H1 (cell line): ENCODE measurements at regions not wholly inside any gene's neighbourhood (a gene's known extent, or its start where the extent isn't known, plus 50 kb on each side); places are given as distances from the start of the nearest gene placed in this dataset.

Source experiments
- CTCF ChIA-PET: fragments of 300-600 bp; sonication (Branson Sonifier 250); formaldehyde crosslinking; loops from one replicate; lab custom pipeline; 2021; ENCODE audit not compliant: partially characterized antibody; lab: Charles Lee
- POLR2A ChIA-PET: fragments of 300-600 bp; sonication (Branson Sonifier 250); formaldehyde crosslinking; loops from one replicate; lab custom pipeline; 2021; ENCODE audit warnings: inconsistent platforms; ENCODE audit not compliant: partially characterized antibody; lab: Charles Lee
- DNase-seq, 2 experiments: peaks; one replicate each; pipeline versions ENCODE4 v3.0.0 to v3.0.0-alpha.2; 2010 to 2022; ENCODE audit warnings: low spot score in 2 of 2, low read depth in 1 of 2, mixed read lengths in 1 of 2
- FAIRE-seq: peaks from 2 replicates; lab custom pipeline; 2011; peaks lifted over from hg19 to GRCh38; lab: Jason Lieb, UNC
- H2AFZ ChIP-seq: 2 replicates; pipeline ENCODE4 v1.8.1; 2012; ENCODE audit warnings: low read length, inconsistent platforms
- H2AK5ac ChIP-seq: 2 replicates; pipeline ENCODE4 v1.6.1; 2013; ENCODE audit warnings: low read depth, low read length
- H2BK120ac ChIP-seq: replicated peaks from 2 replicates; pipeline ENCODE3; 2013; ENCODE audit warnings: low read depth, low read length, inconsistent platforms
- H2BK12ac ChIP-seq: 2 replicates; pipeline ENCODE4 v1.6.1; 2013; ENCODE audit warnings: low read depth, low read length
- H2BK15ac ChIP-seq: 2 replicates; pipeline ENCODE4 v1.6.1; 2013; ENCODE audit warnings: low read length
- H2BK20ac ChIP-seq: 2 replicates; pipeline ENCODE4 v1.6.1; 2013; ENCODE audit warnings: low read length
- H2BK5ac ChIP-seq: 2 replicates; pipeline ENCODE4 v1.6.1; 2013; ENCODE audit warnings: low read depth, low read length
- H3K14ac ChIP-seq: 2 replicates; pipeline ENCODE4 v1.6.1; 2013; ENCODE audit warnings: inconsistent platforms; ENCODE audit not compliant: insufficient read length
- H3K18ac ChIP-seq: 2 replicates; pipeline ENCODE4 v1.6.1; 2013; ENCODE audit warnings: low read length; ENCODE audit errors: extremely low read depth
- H3K23ac ChIP-seq: 2 replicates; pipeline ENCODE4 v1.6.1; 2013; ENCODE audit warnings: inconsistent platforms; ENCODE audit not compliant: insufficient read length
- H3K23me2 ChIP-seq: 2 replicates; pipeline ENCODE4 v1.6.1; 2013; ENCODE audit warnings: low read depth, low read length
- H3K27ac ChIP-seq: 2 replicates; pipeline ENCODE4 v1.6.1; 2011; ENCODE audit warnings: low read depth, low read length, inconsistent platforms
- H3K27me3 ChIP-seq, 4 experiments: replicated peaks in 1 of 4; 1 replicate in 1 of 4; 2 replicates in 3 of 4; pipeline versions ENCODE4 v1.6.1 to v1.8.1; 2011 to 2013; ENCODE audit warnings: low read length in 3 of 4, mild to moderate bottlenecking in 3 of 4, inconsistent platforms in 2 of 4, mixed read lengths in 2 of 4, moderate library complexity in 1 of 4; ENCODE audit not compliant: control insufficient read depth in 3 of 4, insufficient read depth in 3 of 4; ENCODE audit errors: extremely low read depth in 1 of 4
- H3K36me3 ChIP-seq, 4 experiments: 2 replicates each; pipeline versions ENCODE4 v1.6.1 to v1.8.1; 2011 to 2013; ENCODE audit warnings: mild to moderate bottlenecking in 4 of 4, low read length in 3 of 4, moderate library complexity in 2 of 4, control low read depth in 1 of 4, inconsistent platforms in 1 of 4; ENCODE audit not compliant: insufficient read depth in 4 of 4, control insufficient read depth in 2 of 4
- H3K4ac ChIP-seq: replicated peaks from 2 replicates; pipeline ENCODE3; 2013; ENCODE audit warnings: low read length, low read depth, mixed read lengths, inconsistent platforms; ENCODE audit not compliant: insufficient read length
- H3K4me1 ChIP-seq, 4 experiments: replicated peaks in 1 of 4; 1 replicate in 1 of 4; 2 replicates in 3 of 4; pipeline versions ENCODE4 v1.6.1 to v1.8.1; 2011 to 2013; ENCODE audit warnings: low read length in 3 of 4, inconsistent platforms in 2 of 4, mixed read lengths in 1 of 4; ENCODE audit not compliant: insufficient read depth in 4 of 4, control insufficient read depth in 3 of 4
- H3K4me2 ChIP-seq, 2 experiments: 2 replicates each; pipeline versions ENCODE4 v1.6.1 to v1.8.1; 2011 to 2013; ENCODE audit warnings: low read depth in 2 of 2, low read length in 2 of 2, control low read depth in 1 of 2, inconsistent platforms in 1 of 2, mild to moderate bottlenecking in 1 of 2; ENCODE audit not compliant: insufficient read depth in 1 of 2
- H3K4me3 ChIP-seq, 4 experiments: fragments of 200-600, 300-600 bp in 1 of 4; sonication (generic), shearing (Covaris generic), sonication (Bioruptor Twin) in 1 of 4; 2 replicates each; pipeline versions ENCODE4 v1.5.1 to v1.8.1; 2011 to 2016; ENCODE audit warnings: low read length in 4 of 4, low read depth in 3 of 4, control low read depth in 2 of 4, inconsistent platforms in 2 of 4, mild to moderate bottlenecking in 2 of 4, mixed read lengths in 1 of 4, moderate library complexity in 1 of 4; ENCODE audit not compliant: insufficient read depth in 2 of 4; ENCODE audit errors: extremely low read depth in 1 of 4
- H3K56ac ChIP-seq: replicated peaks from 2 replicates; pipeline ENCODE3; 2013; ENCODE audit warnings: low read depth, mild to moderate bottlenecking, mixed read lengths, low read length, inconsistent platforms; ENCODE audit not compliant: insufficient read length
- H3K79me1 ChIP-seq: 2 replicates; pipeline ENCODE4 v1.6.1; 2013; ENCODE audit warnings: low read depth, low read length, control low read depth
- H3K79me2 ChIP-seq, 2 experiments: 2 replicates each; pipeline versions ENCODE4 v1.6.1 to v1.8.1; 2012 to 2013; ENCODE audit warnings: low read length in 2 of 2, mild to moderate bottlenecking in 2 of 2, inconsistent platforms in 1 of 2; ENCODE audit not compliant: insufficient read depth in 2 of 2, control insufficient read depth in 1 of 2
- H3K9ac ChIP-seq, 4 experiments: replicated peaks in 1 of 4; 1 replicate in 1 of 4; 2 replicates in 3 of 4; pipeline versions ENCODE4 v1.6.1 to v1.8.1; 2011 to 2013; ENCODE audit warnings: low read depth in 3 of 4, low read length in 3 of 4, control low read depth in 2 of 4, mild to moderate bottlenecking in 2 of 4, moderate library complexity in 2 of 4, inconsistent platforms in 1 of 4; ENCODE audit errors: extremely low read depth in 1 of 4
- H3K9me3 ChIP-seq, 2 experiments: 2 replicates each; pipeline versions ENCODE4 v1.6.1 to v1.8.1; 2012 to 2013; ENCODE audit warnings: mild to moderate bottlenecking in 2 of 2, moderate library complexity in 2 of 2, control low read depth in 1 of 2, inconsistent platforms in 1 of 2, low read depth in 1 of 2, low read length in 1 of 2, mixed read lengths in 1 of 2; ENCODE audit not compliant: insufficient read depth in 2 of 2
- H4K20me1 ChIP-seq, 2 experiments: replicated peaks in 1 of 2; 2 replicates each; pipeline versions ENCODE3 to v1.8.1; 2011 to 2013; ENCODE audit warnings: inconsistent platforms in 2 of 2, low read length in 2 of 2, mild to moderate bottlenecking in 1 of 2; ENCODE audit not compliant: insufficient read depth in 2 of 2, control insufficient read depth in 1 of 2
- H4K5ac ChIP-seq: 2 replicates; pipeline ENCODE4 v1.6.1; 2013; ENCODE audit warnings: low read length, low read depth, mixed read lengths, inconsistent platforms; ENCODE audit not compliant: insufficient read length
- H4K8ac ChIP-seq: 2 replicates; pipeline ENCODE4 v1.8.0; 2013; ENCODE audit warnings: mild to moderate bottlenecking, moderate library complexity, low read length, inconsistent platforms; ENCODE audit not compliant: insufficient read depth; ENCODE audit errors: extremely low read depth
- H4K91ac ChIP-seq: replicated peaks from 2 replicates; pipeline ENCODE3; 2013; ENCODE audit warnings: low read length, mixed read lengths, inconsistent platforms; ENCODE audit not compliant: insufficient read length
- ASH2L ChIP-seq: fragments of 200-600, 300-600 bp; sonication (generic); IDR thresholded peaks from one replicate; pipeline ENCODE4 v1.7.1; 2017; ENCODE audit warnings: low read length
- BACH1 ChIP-seq: IDR thresholded peaks from 2 replicates; pipeline ENCODE4 v1.6.1; 2012; ENCODE audit warnings: low read length, improper control_type of control experiment
- CBX5 ChIP-seq: fragments of 300-800, 300-1000 bp; sonication (generic); IDR thresholded peaks from 2 replicates; pipeline ENCODE4 v1.7.1; 2016; ENCODE audit warnings: antibody characterized with exemption, low read length, low read depth
- CBX8 ChIP-seq: fragments of 300-800, 300-1000 bp; sonication (generic); IDR thresholded peaks from 2 replicates; pipeline ENCODE4 v1.7.1; 2016; ENCODE audit warnings: low read depth, low read length, borderline replicate concordance
- CREB1 ChIP-seq: IDR thresholded peaks from 2 replicates; pipeline ENCODE4 v1.6.1; 2012; ENCODE audit warnings: inconsistent platforms
- CTBP2 ChIP-seq: IDR thresholded peaks from 2 replicates; pipeline ENCODE4 v1.7.0; 2011; ENCODE audit warnings: borderline replicate concordance, mild to moderate bottlenecking, moderate library complexity, mixed read lengths, low read length; ENCODE audit not compliant: insufficient read depth, insufficient read length
- E2F6 ChIP-seq: IDR thresholded peaks from 2 replicates; pipeline ENCODE4 v1.6.1; 2012; ENCODE audit warnings: inconsistent platforms
- JUN ChIP-seq: IDR thresholded peaks from 2 replicates; pipeline ENCODE4 v1.6.1; 2011; ENCODE audit warnings: low read depth, mild to moderate bottlenecking, improper control_type of control experiment, low read length
- JUND ChIP-seq: IDR thresholded peaks from 2 replicates; pipeline ENCODE4 v1.6.1; 2011; ENCODE audit warnings: mild to moderate bottlenecking, improper control_type of control experiment, low read length
- KDM1A ChIP-seq: fragments of 200-600, 300-600 bp; sonication (generic); IDR thresholded peaks from 2 replicates; pipeline ENCODE4 v1.7.1; 2016; ENCODE audit warnings: mild to moderate bottlenecking, low read length, borderline replicate concordance
- MAFK ChIP-seq: IDR thresholded peaks from 2 replicates; pipeline ENCODE4 v1.6.1; 2012; ENCODE audit warnings: low read depth, mild to moderate bottlenecking, improper control_type of control experiment, low read length
- NRF1 ChIP-seq: IDR thresholded peaks from 2 replicates; pipeline ENCODE4 v1.6.1; 2011; ENCODE audit warnings: mild to moderate bottlenecking, low read depth, low read length, improper control_type of control experiment
- POLR2AphosphoS5 ChIP-seq: IDR thresholded peaks from 2 replicates; pipeline ENCODE4 v1.6.1; 2011; ENCODE audit warnings: low read depth, low read length
- RFX5 ChIP-seq: IDR thresholded peaks from 2 replicates; pipeline ENCODE4 v1.6.1; 2011; ENCODE audit warnings: low read depth, low read length, improper control_type of control experiment, borderline replicate concordance
- SP2 ChIP-seq: IDR thresholded peaks from 2 replicates; pipeline ENCODE4 v1.6.1; 2012; ENCODE audit warnings: mild to moderate bottlenecking, low read length, inconsistent platforms
- SRF ChIP-seq: IDR thresholded peaks from 2 replicates; pipeline ENCODE4 v1.6.1; 2011; ENCODE audit warnings: mild to moderate bottlenecking, low read depth, low read length, moderate library complexity
- WGBS, 2 experiments: shearing (Covaris generic) in 1 of 2; methylation state at CpG; one replicate each; pipeline versions ENCODE4 v1.1.6 to v1.1.7; 2013 to 2015; ENCODE audit warnings: low lambda C conversion rate in 2 of 2, mixed read lengths in 2 of 2, inconsistent platforms in 1 of 2, low coverage in 1 of 2, missing lambda C conversion rate in 1 of 2; ENCODE audit not compliant: insufficient replicate concordance in 2 of 2, insufficient coverage in 1 of 2, insufficient read length in 1 of 2; ENCODE audit errors: extremely low coverage in 1 of 2, missing lambda C conversion rate in 1 of 2; 5-methylcytosine and 5-hydroxymethylcytosine counted together

GRCh38 chr14:81819344-81819743 lies 285.7 kb upstream of the SEL1L start:
- Histone ChIP-seq H2AFZ (no peak overlapping the region), H2BK5ac (no peak overlapping the region), H4K91ac (no peak overlapping the region), H3K56ac (no peak overlapping the region), H3K23me2 (no peaks in the 10 kb centered on the region), H3K4ac (no peak overlapping the region), H2BK12ac (no peak overlapping the region; the same call in 1 of the 2 replicates), H3K23ac (no peak overlapping the region), H3K9me3 (peaks cover 0 to 6% of the 10 kb centered on the region in 2 experiments; a peak in 2 of 4 replicates), H3K27me3 (peaks cover 0 to 1% (median 0%) of the 10 kb centered on the region in 4 experiments; a peak in 1 of 7 replicates), H3K27ac (no peak overlapping the region), H3K4me1 (peaks cover 0 to 5% (median 0%) of the 10 kb centered on the region in 4 experiments; a peak in 1 of 7 replicates), H3K36me3 (no peaks in the 10 kb centered on the region), H2BK15ac (no peak overlapping the region), H2BK120ac (no peak overlapping the region), H4K8ac (no peak overlapping the region), H2AK5ac (no peak overlapping the region), H2BK20ac (no peak overlapping the region), H4K5ac (no peak overlapping the region), H3K18ac (no peak overlapping the region), H3K79me1 (no peaks in the 10 kb centered on the region), H3K14ac (no peak overlapping the region), H3K79me2 (no peaks in the 10 kb centered on the region), H4K20me1 (no peaks in the 10 kb centered on the region), H3K4me3 (no peak overlapping the region), H3K4me2 (no peak overlapping the region), H3K9ac (no peak overlapping the region)
- 80% methylated on average over 5 of the region's 5 CpGs; no CpG with 5 or more reads in 1 of the 2 experiments for WGBS, 2 experiments
- ChIA-PET CTCF (interaction anchor here (1.2 kb wide), 1 partner anchor 22 kb away, joined by 3 read pairs; no protein-coding TSS in a partner anchor), POLR2A (no interaction called here)
- no peak for FAIRE-seq
- DNase-seq = no peak
- TF ChIP-seq CREB1 (no peak), KDM1A (no peak), CBX8 (no peak), CTBP2 (no peak), RFX5 (no peak), BACH1 (no peak), E2F6 (no peak), ASH2L (no peak), JUN (no peak), CBX5 (no peak), MAFK (no peak), POLR2AphosphoS5 (no peak), JUND (no peak), SRF (no peak), NRF1 (no peak), SP2 (no peak)
